Liver (tissue), 3 donors: ENCODE measurements at regions not wholly inside any gene's neighbourhood (a gene's known extent, or its start where the extent isn't known, plus 50 kb on each side); places are given as distances from the start of the nearest gene placed in this dataset.
"Not testable (repeated sequence)": the region's sequence is repeated elsewhere in the genome, so short reads cannot be mapped to it uniquely, and the experiment has no call there.

Source experiments
- EGR1 ChIP-seq, 2 donors: IDR thresholded peaks; 2 replicates each; pipeline ENCODE4 v1.6.1; 2016 to 2018; ENCODE audit warnings: antibody characterized with exemption in 2 of 2, low read depth in 2 of 2
- FOXA1 ChIP-seq: IDR thresholded peaks from 2 replicates; pipeline ENCODE4 v1.6.1; 2016; ENCODE audit warnings: antibody characterized with exemption
- GABPA ChIP-seq, 2 donors: IDR thresholded peaks in 1 of 2; conservative IDR thresholded peaks in 1 of 2; 2 replicates each; pipeline ENCODE4 v1.6.1; 2016; ENCODE audit warnings: antibody characterized with exemption in 2 of 2, mild to moderate bottlenecking in 1 of 2, moderate library complexity in 1 of 2
- NR2F2 ChIP-seq: IDR thresholded peaks from 2 replicates; pipeline ENCODE4 v1.6.1; 2016; ENCODE audit warnings: antibody characterized with exemption
- RAD21 ChIP-seq, 2 donors: IDR thresholded peaks; 2 replicates each; pipeline ENCODE4 v1.6.1; 2016; ENCODE audit warnings: antibody characterized with exemption in 2 of 2, mild to moderate bottlenecking in 2 of 2
- REST ChIP-seq: IDR thresholded peaks from 2 replicates; pipeline ENCODE4 v1.6.1; 2016; ENCODE audit warnings: antibody characterized with exemption, mild to moderate bottlenecking
- RXRA ChIP-seq, 2 donors: IDR thresholded peaks; 2 replicates each; pipeline ENCODE4 v1.6.1; 2017 to 2018; ENCODE audit warnings: antibody characterized with exemption in 2 of 2, mild to moderate bottlenecking in 1 of 2
- TAF1 ChIP-seq: conservative IDR thresholded peaks from 2 replicates; pipeline ENCODE4 v1.6.1; 2016; ENCODE audit warnings: antibody characterized with exemption, mild to moderate bottlenecking
- TF ChIP-seq, protein P1 (sequence below): fragments of 150-350 bp; IDR thresholded peaks from 2 replicates; pipeline ENCODE4 v1.5.1; 2017; ENCODE audit warnings: improper control_type of control experiment, low read depth, low read length; ENCODE audit not compliant: missing input control
- TF ChIP-seq, protein P2 (sequence below): IDR thresholded peaks from 2 replicates; pipeline ENCODE4 v1.6.1; 2016; ENCODE audit warnings: antibody characterized with exemption
- TF ChIP-seq, protein P3 (sequence below): IDR thresholded peaks from 2 replicates; pipeline ENCODE4 v1.6.1; 2016; ENCODE audit warnings: antibody characterized with exemption
- TF ChIP-seq, protein P4 (sequence below): IDR thresholded peaks from 2 replicates; pipeline ENCODE4 v1.6.1; 2016; ENCODE audit warnings: antibody characterized with exemption
- donor health status: healthy.
- donor health status: healthy.

- TF ChIP-seq, protein P1, sequence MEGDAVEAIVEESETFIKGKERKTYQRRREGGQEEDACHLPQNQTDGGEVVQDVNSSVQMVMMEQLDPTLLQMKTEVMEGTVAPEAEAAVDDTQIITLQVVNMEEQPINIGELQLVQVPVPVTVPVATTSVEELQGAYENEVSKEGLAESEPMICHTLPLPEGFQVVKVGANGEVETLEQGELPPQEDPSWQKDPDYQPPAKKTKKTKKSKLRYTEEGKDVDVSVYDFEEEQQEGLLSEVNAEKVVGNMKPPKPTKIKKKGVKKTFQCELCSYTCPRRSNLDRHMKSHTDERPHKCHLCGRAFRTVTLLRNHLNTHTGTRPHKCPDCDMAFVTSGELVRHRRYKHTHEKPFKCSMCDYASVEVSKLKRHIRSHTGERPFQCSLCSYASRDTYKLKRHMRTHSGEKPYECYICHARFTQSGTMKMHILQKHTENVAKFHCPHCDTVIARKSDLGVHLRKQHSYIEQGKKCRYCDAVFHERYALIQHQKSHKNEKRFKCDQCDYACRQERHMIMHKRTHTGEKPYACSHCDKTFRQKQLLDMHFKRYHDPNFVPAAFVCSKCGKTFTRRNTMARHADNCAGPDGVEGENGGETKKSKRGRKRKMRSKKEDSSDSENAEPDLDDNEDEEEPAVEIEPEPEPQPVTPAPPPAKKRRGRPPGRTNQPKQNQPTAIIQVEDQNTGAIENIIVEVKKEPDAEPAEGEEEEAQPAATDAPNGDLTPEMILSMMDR, result not testable (repeated sequence)
- TF ChIP-seq FOXA1 (peak; percentile 13), REST (peak; percentile 49), EGR1 (IDR thresholded peaks at IDR 0.05; ENCODE audit: low read depth in 2 of 2) (peak in 1 of 2 donors; percentile 19), GABPA (IDR thresholded peaks at IDR 0.05 in 1 of 2, conservative IDR thresholded peaks at IDR 0.05 in 1 of 2) (peak in 1 of 2 donors; percentile 17), RAD21 (IDR thresholded peaks at IDR 0.05) (peak; percentile 22 to 40), RXRA (IDR thresholded peaks at IDR 0.05) (peak; percentile 46 to 73)
- TF ChIP-seq, protein P2, sequence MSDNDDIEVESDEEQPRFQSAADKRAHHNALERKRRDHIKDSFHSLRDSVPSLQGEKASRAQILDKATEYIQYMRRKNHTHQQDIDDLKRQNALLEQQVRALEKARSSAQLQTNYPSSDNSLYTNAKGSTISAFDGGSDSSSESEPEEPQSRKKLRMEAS, result peak; percentile 56
- not testable (repeated sequence) for TF ChIP-seq TAF1, NR2F2
- TF ChIP-seq, protein P3, sequence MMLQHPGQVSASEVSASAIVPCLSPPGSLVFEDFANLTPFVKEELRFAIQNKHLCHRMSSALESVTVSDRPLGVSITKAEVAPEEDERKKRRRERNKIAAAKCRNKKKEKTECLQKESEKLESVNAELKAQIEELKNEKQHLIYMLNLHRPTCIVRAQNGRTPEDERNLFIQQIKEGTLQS, result peak; percentile 60
- TF ChIP-seq, protein P4, sequence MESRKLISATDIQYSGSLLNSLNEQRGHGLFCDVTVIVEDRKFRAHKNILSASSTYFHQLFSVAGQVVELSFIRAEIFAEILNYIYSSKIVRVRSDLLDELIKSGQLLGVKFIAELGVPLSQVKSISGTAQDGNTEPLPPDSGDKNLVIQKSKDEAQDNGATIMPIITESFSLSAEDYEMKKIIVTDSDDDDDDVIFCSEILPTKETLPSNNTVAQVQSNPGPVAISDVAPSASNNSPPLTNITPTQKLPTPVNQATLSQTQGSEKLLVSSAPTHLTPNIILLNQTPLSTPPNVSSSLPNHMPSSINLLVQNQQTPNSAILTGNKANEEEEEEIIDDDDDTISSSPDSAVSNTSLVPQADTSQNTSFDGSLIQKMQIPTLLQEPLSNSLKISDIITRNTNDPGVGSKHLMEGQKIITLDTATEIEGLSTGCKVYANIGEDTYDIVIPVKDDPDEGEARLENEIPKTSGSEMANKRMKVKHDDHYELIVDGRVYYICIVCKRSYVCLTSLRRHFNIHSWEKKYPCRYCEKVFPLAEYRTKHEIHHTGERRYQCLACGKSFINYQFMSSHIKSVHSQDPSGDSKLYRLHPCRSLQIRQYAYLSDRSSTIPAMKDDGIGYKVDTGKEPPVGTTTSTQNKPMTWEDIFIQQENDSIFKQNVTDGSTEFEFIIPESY, result peak; percentile 54
These were observed 143.5 kb upstream of the FBXL7 start for GRCh38 chr5:15356308-15357091.
